GM21447 (cell line): ENCODE measurements at regions not wholly inside any gene's neighbourhood (a gene's known extent, or its start where the extent isn't known, plus 50 kb on each side); places are given as distances from the start of the nearest gene placed in this dataset.

Experiments
- ATAC-seq: cut with Tn5 transposase; IDR thresholded peaks from one replicate; pipeline ENCODE4 v1.9.1; 2021; ENCODE audit not compliant: unreplicated experiment

DNA sequence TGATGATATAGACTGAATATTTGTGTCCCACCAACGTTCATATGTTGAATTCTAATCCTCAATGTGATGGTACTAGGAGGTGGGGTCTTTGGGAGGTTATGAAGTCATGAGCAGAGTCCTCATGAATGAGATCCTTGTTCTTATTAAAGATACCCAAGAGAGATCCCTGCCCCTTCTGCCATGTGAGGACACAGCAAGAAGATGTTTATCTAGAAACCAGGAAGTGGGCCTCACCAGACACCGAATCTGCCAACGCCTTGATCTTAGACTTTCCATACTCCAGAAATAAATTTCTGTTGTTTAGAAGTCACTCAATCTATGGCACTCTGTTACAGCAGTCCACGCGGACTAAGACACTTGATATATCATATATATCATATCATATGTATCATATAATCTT is 67.7 kb upstream of the GCM1 start:
- ATAC-seq, result no peak

GRCh38 chr6:53214172-53214571 is 65.5 kb upstream of the GCM1 start:
- no peak for ATAC-seq

DNA sequence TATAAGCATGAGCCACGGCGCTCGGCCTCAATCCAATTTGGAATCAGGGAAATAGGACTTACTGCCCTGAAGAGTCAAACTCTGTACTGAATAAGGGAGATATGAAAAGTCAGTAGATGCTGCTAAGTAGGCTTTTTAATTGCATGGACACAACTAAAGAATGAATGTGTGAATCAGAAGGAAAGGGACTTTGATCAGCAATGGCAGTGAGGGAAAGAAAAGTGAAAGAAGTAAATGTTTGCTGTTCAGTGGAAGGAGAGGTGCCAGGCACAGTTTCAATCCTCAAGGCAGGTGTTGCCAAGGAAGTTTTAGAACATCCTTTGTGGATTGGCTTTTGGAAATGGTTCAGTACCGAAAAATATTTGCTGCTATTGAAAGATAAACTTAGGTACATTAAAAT is 62.2 kb upstream of the GCM1 start:
- ATAC-seq, result no peak

GRCh38 chr6:53209681-53210080 is 61.0 kb upstream of the GCM1 start:
- no peak for ATAC-seq

DNA sequence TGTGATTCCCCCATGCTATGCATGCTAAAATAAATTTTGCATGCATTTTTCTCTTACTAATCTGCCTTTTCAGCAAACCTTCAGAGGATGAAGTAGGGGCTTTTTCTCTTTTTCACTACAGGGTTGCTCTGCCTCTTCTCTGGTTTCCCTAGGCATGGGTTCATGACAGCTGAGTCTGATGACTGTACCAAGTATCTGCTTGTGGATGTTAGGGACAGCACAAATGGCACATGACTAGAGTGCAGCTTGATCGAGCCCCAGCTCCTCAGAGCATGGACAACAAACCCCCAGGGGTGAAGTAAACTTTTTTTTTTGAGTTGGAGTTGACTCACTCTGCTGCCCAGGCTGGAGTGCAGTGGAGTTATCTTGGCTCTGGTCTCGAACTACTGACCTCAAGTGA is 57.1 kb upstream of the GCM1 start:
- ATAC-seq, result no peak

DNA sequence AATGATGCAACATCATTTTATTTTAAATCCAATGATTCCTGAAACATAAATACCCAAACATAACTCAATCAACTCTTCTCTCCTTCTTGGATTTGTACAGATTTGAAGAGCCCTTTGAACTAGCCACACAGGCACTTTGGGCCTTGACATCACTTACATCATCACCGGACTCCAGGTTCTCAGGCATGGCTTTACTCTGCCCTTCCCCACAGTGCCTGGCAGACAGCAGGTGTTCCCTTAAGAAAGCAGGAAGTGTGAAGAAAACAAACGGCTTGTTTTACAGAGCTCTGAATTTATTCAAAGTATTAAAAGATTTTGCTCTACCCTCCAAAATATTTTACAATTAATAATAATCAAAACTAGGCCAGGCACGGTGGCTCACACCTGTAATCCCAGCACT is 54.8 kb upstream of the GCM1 start:
- no peak for ATAC-seq

GRCh38 chr6:53202052-53202451 is 53.4 kb upstream of the GCM1 start:
- no peak for ATAC-seq

DNA sequence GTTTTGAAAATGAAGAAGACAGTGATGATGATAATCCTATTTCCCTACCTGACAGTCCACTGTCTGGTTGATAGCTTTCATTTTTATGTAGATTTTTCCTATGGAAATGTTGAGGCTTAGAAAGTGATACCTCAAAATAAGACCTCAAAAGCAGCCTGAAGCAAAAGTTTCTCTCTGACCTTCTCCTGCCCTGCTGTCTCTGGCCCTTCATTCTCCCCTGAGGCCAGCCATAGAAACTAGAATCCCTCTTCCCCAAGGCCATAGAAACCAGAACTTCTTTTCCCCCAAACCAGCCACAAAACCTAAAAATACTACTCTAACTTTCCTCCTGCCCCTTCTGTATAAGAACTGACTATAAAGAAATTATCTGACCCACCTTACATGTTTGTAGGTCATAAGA is 52.6 kb upstream of the GCM1 start:
- ATAC-seq, result no peak

- no peak for ATAC-seq
Observed at GRCh38 chr6:53199765-53200164, 51.1 kb upstream of the GCM1 start.

DNA sequence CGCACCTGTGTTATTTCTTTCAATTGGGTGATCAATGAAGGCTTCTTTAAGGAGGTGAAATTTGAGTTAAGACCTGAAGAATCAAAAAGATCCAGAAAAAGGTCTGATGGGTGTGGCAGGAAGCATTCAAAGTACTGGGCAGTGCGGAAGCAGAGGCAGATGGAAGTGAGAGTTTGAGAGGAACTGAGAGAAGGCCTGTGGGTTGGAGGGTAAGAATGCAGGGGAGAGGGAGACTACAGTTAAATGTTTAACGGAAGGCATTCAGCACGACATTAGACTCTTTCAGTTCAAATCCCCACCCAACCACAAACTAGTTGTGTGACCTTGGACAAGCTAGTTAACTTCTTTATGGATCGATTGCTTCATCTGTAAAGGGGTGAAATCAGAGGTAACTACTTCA is 50.5 kb upstream of the GCM1 start:
- peak; percentile 98 for ATAC-seq
